ENCODE measurements at regions not wholly inside any gene's neighbourhood (a gene's known extent, or its start where the extent isn't known, plus 50 kb on each side); places are given as distances from the start of the nearest gene placed in this dataset.
"Not testable (repeated sequence)": the region's sequence is repeated elsewhere in the genome, so short reads cannot be mapped to it uniquely, and the experiment has no call there.

GRCh38 chr15:24101503-24101902, 414.4 kb upstream of the NDN start:
- not testable (repeated sequence) for TF ChIP-seq CTCF (IDR thresholded peaks at IDR 0.05; ENCODE audit: insufficient read depth, low read depth, low read length); EZH2 (IDR thresholded peaks at IDR 0.05; ENCODE audit: insufficient read depth, low read length)
